ENCODE measurements at regions not wholly inside any gene's neighbourhood (a gene's known extent, or its start where the extent isn't known, plus 50 kb on each side); places are given as distances from the start of the nearest gene placed in this dataset.
"Not testable (repeated sequence)": the region's sequence is repeated elsewhere in the genome, so short reads cannot be mapped to it uniquely, and the experiment has no call there.

DNA sequence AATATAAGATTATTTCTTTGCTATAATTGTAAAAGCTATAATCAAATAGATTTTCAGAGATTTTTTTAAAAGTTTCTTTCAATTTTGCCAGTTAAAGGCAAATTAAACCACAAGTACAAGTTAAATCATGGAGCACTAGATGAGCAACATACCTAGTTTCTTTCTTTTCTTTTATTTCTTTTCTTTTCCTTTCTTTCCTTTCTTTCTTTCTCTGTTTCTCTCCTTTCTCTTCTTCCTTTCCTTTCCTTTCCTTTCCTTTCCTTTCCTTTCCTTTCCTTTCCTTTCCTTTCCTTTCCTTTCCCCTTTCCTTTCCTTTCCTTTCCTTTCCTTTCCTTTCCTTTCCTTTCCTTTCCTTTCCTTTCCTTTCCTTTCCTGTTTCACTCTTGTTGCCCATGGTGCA lies 62.5 kb upstream of the MOCS2 start:
- not testable (repeated sequence) for H3K4ac ChIP-seq (ENCODE audit: low read depth, low read length); H3K27ac ChIP-seq (ENCODE audit: low read depth, low read length); H4K91ac ChIP-seq (ENCODE audit: low read depth, low read length); H2BK12ac ChIP-seq (ENCODE audit: low read length); H3K27me3 ChIP-seq (ENCODE audit: insufficient read depth, low read length); DNase-seq; H4K8ac ChIP-seq (ENCODE audit: low read depth, low read length); H2BK5ac ChIP-seq (ENCODE audit: low read depth, low read length, poor library complexity); H3K4me1 ChIP-seq (ENCODE audit: control insufficient read depth in 1 of 2, insufficient read depth in 2 of 2, low read length in 2 of 2); H3K14ac ChIP-seq (ENCODE audit: low read length); H3K9ac ChIP-seq (ENCODE audit: low read length); H3K79me1 ChIP-seq (ENCODE audit: low read length); H3K9me3 ChIP-seq (ENCODE audit: insufficient read depth, low read depth, low read length); H3K36me3 ChIP-seq (ENCODE audit: control insufficient read depth in 1 of 2, insufficient read depth in 2 of 2, low read length in 2 of 2); H2AK5ac ChIP-seq (ENCODE audit: low read length); H3K4me2 ChIP-seq (ENCODE audit: low read length); H2BK120ac ChIP-seq (ENCODE audit: insufficient read depth, low read length, poor library complexity); H3K18ac ChIP-seq (ENCODE audit: low read length); H4K12ac ChIP-seq (ENCODE audit: low read depth, low read length); H3K23ac ChIP-seq (ENCODE audit: low read length); H3K79me2 ChIP-seq (ENCODE audit: control insufficient read depth, insufficient read depth, low read length, poor library complexity); H3K4me3 ChIP-seq (ENCODE audit: low read depth, low read length); H2AFZ ChIP-seq (ENCODE audit: insufficient read depth, low read length, poor library complexity)

GRCh38 chr5:53172630-53173029 lies 63.1 kb upstream of the MOCS2 start:
- no peaks in the 10 kb centered on the region for H3K79me1 ChIP-seq (ENCODE audit: low read length)
- no peak overlapping the region for H4K12ac ChIP-seq (ENCODE audit: low read depth, low read length)
- no peak for DNase-seq
- H2BK5ac ChIP-seq (ENCODE audit: low read depth, low read length, poor library complexity) = no peak overlapping the region
- no peaks in the 10 kb centered on the region for H3K9me3 ChIP-seq (ENCODE audit: insufficient read depth, low read depth, low read length)
- no peak overlapping the region for H3K18ac ChIP-seq (ENCODE audit: low read length)
- no peak overlapping the region for H4K8ac ChIP-seq (ENCODE audit: low read depth, low read length)
- no peak overlapping the region for H3K4ac ChIP-seq (ENCODE audit: low read depth, low read length)
- H3K36me3 ChIP-seq (ENCODE audit: control insufficient read depth in 1 of 2, insufficient read depth in 2 of 2, low read length in 2 of 2) = no peaks in the 10 kb centered on the region
- no peak overlapping the region for H2AFZ ChIP-seq (ENCODE audit: insufficient read depth, low read length, poor library complexity)
- WGBS (ENCODE audit: extremely low coverage, insufficient coverage, insufficient read length) = no CpG with 5 or more reads among the region's 5 CpGs
- no peak overlapping the region for H3K14ac ChIP-seq (ENCODE audit: low read length)
- no peaks in the 10 kb centered on the region for H3K4me1 ChIP-seq (ENCODE audit: control insufficient read depth in 1 of 2, insufficient read depth in 2 of 2, low read length in 2 of 2)
- H3K23ac ChIP-seq (ENCODE audit: low read length) = no peak overlapping the region
- H3K4me2 ChIP-seq (ENCODE audit: low read length) = no peak overlapping the region
- H3K4me3 ChIP-seq (ENCODE audit: low read depth, low read length) = no peak overlapping the region
- H3K9ac ChIP-seq (ENCODE audit: low read length) = no peak overlapping the region
- H2AK5ac ChIP-seq (ENCODE audit: low read length) = no peak overlapping the region
- no peak overlapping the region for H3K27ac ChIP-seq (ENCODE audit: low read depth, low read length)
- H4K91ac ChIP-seq (ENCODE audit: low read depth, low read length) = no peak overlapping the region
- H3K27me3 ChIP-seq (ENCODE audit: insufficient read depth, low read length) = no peaks in the 10 kb centered on the region
- H3K79me2 ChIP-seq (ENCODE audit: control insufficient read depth, insufficient read depth, low read length, poor library complexity) = no peaks in the 10 kb centered on the region
- no peak overlapping the region for H2BK12ac ChIP-seq (ENCODE audit: low read length)
- no peak overlapping the region for H2BK120ac ChIP-seq (ENCODE audit: insufficient read depth, low read length, poor library complexity)

DNA sequence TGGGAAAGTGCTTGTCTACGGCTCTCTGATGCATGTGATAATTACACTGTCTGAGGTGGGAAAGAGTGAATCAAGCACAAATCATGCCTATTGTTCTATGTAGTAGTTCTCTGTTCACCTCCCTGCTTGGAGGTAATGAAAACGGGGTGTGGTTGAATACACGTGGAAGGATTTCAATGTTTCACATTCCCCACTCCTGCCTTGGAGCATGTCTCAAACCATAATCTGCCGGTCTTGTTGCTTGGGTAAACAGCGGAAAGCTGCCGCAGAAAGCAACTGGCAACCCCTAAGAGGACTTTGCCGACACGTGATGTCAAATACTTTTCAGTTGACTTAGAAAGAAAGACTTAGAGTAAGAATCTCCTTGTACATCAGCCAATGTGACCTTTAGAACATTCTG lies 63.5 kb upstream of the MOCS2 start:
- H3K4me2 ChIP-seq (ENCODE audit: low read length) = no peak overlapping the region
- H2BK12ac ChIP-seq (ENCODE audit: low read length) = no peak overlapping the region
- H4K91ac ChIP-seq (ENCODE audit: low read depth, low read length) = no peak overlapping the region
- H2BK5ac ChIP-seq (ENCODE audit: low read depth, low read length, poor library complexity) = no peak overlapping the region
- no peak overlapping the region for H3K4me3 ChIP-seq (ENCODE audit: low read depth, low read length)
- no CpG with 5 or more reads among the region's 8 CpGs for WGBS (ENCODE audit: extremely low coverage, insufficient coverage, insufficient read length)
- no peaks in the 10 kb centered on the region for H3K79me2 ChIP-seq (ENCODE audit: control insufficient read depth, insufficient read depth, low read length, poor library complexity)
- H2BK120ac ChIP-seq (ENCODE audit: insufficient read depth, low read length, poor library complexity) = no peak overlapping the region
- no peak overlapping the region for H3K23ac ChIP-seq (ENCODE audit: low read length)
- H3K14ac ChIP-seq (ENCODE audit: low read length) = no peak overlapping the region
- H3K4me1 ChIP-seq (ENCODE audit: control insufficient read depth in 1 of 2, insufficient read depth in 2 of 2, low read length in 2 of 2) = no peaks in the 10 kb centered on the region
- H3K18ac ChIP-seq (ENCODE audit: low read length) = no peak overlapping the region
- no peak overlapping the region for H3K4ac ChIP-seq (ENCODE audit: low read depth, low read length)
- no peaks in the 10 kb centered on the region for H3K79me1 ChIP-seq (ENCODE audit: low read length)
- DNase-seq = no peak
- no peak overlapping the region for H3K9ac ChIP-seq (ENCODE audit: low read length)
- H4K8ac ChIP-seq (ENCODE audit: low read depth, low read length) = no peak overlapping the region
- H3K36me3 ChIP-seq (ENCODE audit: control insufficient read depth in 1 of 2, insufficient read depth in 2 of 2, low read length in 2 of 2) = no peaks in the 10 kb centered on the region
- H4K12ac ChIP-seq (ENCODE audit: low read depth, low read length) = no peak overlapping the region
- no peaks in the 10 kb centered on the region for H3K9me3 ChIP-seq (ENCODE audit: insufficient read depth, low read depth, low read length)
- no peak overlapping the region for H2AK5ac ChIP-seq (ENCODE audit: low read length)
- H3K27me3 ChIP-seq (ENCODE audit: insufficient read depth, low read length) = no peaks in the 10 kb centered on the region
- H3K27ac ChIP-seq (ENCODE audit: low read depth, low read length) = no peak overlapping the region
- H2AFZ ChIP-seq (ENCODE audit: insufficient read depth, low read length, poor library complexity) = no peak overlapping the region

DNA sequence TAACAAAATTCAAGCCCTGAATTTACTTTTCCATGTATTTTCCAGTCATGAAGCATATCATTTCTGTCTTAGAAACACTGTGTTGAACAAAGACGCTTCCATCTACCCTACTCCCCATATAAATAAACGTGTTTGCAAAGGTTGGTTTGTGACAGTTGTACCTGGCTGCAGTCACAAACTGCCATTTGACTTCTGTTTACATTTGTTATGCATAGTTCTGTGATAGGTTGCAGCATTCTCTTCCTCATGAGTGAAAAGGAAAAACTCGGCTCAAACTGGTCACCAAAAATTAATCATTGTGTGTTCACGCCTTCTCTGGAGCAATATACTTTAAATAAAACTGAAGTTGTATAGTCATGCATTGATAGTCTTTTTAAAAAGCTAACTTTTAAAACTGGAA lies 69.3 kb upstream of the MOCS2 start:
- H2AK5ac ChIP-seq (ENCODE audit: low read length) = no peak overlapping the region
- no peak overlapping the region for H3K4me2 ChIP-seq (ENCODE audit: low read length)
- H3K18ac ChIP-seq (ENCODE audit: low read length) = no peak overlapping the region
- no peak overlapping the region for H2BK12ac ChIP-seq (ENCODE audit: low read length)
- DNase-seq = no peak
- H3K9ac ChIP-seq (ENCODE audit: low read length) = no peak overlapping the region
- no peaks in the 10 kb centered on the region for H3K4me1 ChIP-seq (ENCODE audit: control insufficient read depth in 1 of 2, insufficient read depth in 2 of 2, low read length in 2 of 2)
- no peak overlapping the region for H3K4me3 ChIP-seq (ENCODE audit: low read depth, low read length)
- no peaks in the 10 kb centered on the region for H3K27me3 ChIP-seq (ENCODE audit: insufficient read depth, low read length)
- H3K4ac ChIP-seq (ENCODE audit: low read depth, low read length) = no peak overlapping the region
- H3K27ac ChIP-seq (ENCODE audit: low read depth, low read length) = no peak overlapping the region
- no CpG with 5 or more reads among the region's 4 CpGs for WGBS (ENCODE audit: extremely low coverage, insufficient coverage, insufficient read length)
- H3K9me3 ChIP-seq (ENCODE audit: insufficient read depth, low read depth, low read length) = no peaks in the 10 kb centered on the region
- H3K79me1 ChIP-seq (ENCODE audit: low read length) = no peaks in the 10 kb centered on the region
- no peaks in the 10 kb centered on the region for H3K79me2 ChIP-seq (ENCODE audit: control insufficient read depth, insufficient read depth, low read length, poor library complexity)
- no peak overlapping the region for H2BK120ac ChIP-seq (ENCODE audit: insufficient read depth, low read length, poor library complexity)
- no peak overlapping the region for H2BK5ac ChIP-seq (ENCODE audit: low read depth, low read length, poor library complexity)
- no peaks in the 10 kb centered on the region for H3K36me3 ChIP-seq (ENCODE audit: control insufficient read depth in 1 of 2, insufficient read depth in 2 of 2, low read length in 2 of 2)
- H2AFZ ChIP-seq (ENCODE audit: insufficient read depth, low read length, poor library complexity) = no peak overlapping the region
- H4K91ac ChIP-seq (ENCODE audit: low read depth, low read length) = no peak overlapping the region
- H4K8ac ChIP-seq (ENCODE audit: low read depth, low read length) = no peak overlapping the region
- no peak overlapping the region for H3K23ac ChIP-seq (ENCODE audit: low read length)
- no peak overlapping the region for H3K14ac ChIP-seq (ENCODE audit: low read length)
- no peak overlapping the region for H4K12ac ChIP-seq (ENCODE audit: low read depth, low read length)

DNA sequence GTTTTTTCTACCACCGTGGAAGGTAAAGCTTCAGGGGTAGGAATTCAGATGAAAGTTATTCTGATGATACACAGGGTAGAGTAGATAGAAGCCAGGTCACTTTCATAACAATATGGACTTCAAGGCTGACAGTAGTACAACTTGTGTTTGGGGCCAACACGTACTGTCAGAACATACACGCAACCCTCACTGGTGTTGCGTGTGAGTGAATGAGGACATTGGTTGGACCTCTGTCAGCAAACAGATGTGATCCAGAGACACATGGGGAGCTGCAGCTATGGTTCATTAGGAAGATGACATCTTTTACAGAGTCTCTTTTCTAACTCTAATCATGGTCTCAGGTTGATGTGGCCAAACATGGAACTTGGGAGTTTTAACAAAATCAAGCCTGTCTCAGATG lies 70.1 kb upstream of the MOCS2 start:
- no peak for DNase-seq
- no peak overlapping the region for H4K8ac ChIP-seq (ENCODE audit: low read depth, low read length)

More for the DNA sequence above, 70.1 kb upstream of the MOCS2 start:
- no peak overlapping the region for H3K4me2 ChIP-seq (ENCODE audit: low read length)
- H4K12ac ChIP-seq (ENCODE audit: low read depth, low read length) = no peak overlapping the region
- H2BK120ac ChIP-seq (ENCODE audit: insufficient read depth, low read length, poor library complexity) = no peak overlapping the region
- H4K91ac ChIP-seq (ENCODE audit: low read depth, low read length) = no peak overlapping the region
- H3K9ac ChIP-seq (ENCODE audit: low read length) = no peak overlapping the region
- WGBS (ENCODE audit: extremely low coverage, insufficient coverage, insufficient read length) = no CpG with 5 or more reads among the region's 4 CpGs
- no peak overlapping the region for H2BK5ac ChIP-seq (ENCODE audit: low read depth, low read length, poor library complexity)
- H2BK12ac ChIP-seq (ENCODE audit: low read length) = no peak overlapping the region
- no peak overlapping the region for H2AFZ ChIP-seq (ENCODE audit: insufficient read depth, low read length, poor library complexity)
- no peak overlapping the region for H3K23ac ChIP-seq (ENCODE audit: low read length)
- no peaks in the 10 kb centered on the region for H3K36me3 ChIP-seq (ENCODE audit: control insufficient read depth in 1 of 2, insufficient read depth in 2 of 2, low read length in 2 of 2)
- H3K27ac ChIP-seq (ENCODE audit: low read depth, low read length) = no peak overlapping the region
- H3K79me1 ChIP-seq (ENCODE audit: low read length) = no peaks in the 10 kb centered on the region
- H3K4me3 ChIP-seq (ENCODE audit: low read depth, low read length) = no peak overlapping the region
- no peak overlapping the region for H2AK5ac ChIP-seq (ENCODE audit: low read length)
- no peaks in the 10 kb centered on the region for H3K79me2 ChIP-seq (ENCODE audit: control insufficient read depth, insufficient read depth, low read length, poor library complexity)
- no peak overlapping the region for H3K4ac ChIP-seq (ENCODE audit: low read depth, low read length)
- no peaks in the 10 kb centered on the region for H3K9me3 ChIP-seq (ENCODE audit: insufficient read depth, low read depth, low read length)
- no peak overlapping the region for H3K14ac ChIP-seq (ENCODE audit: low read length)
- no peaks in the 10 kb centered on the region for H3K4me1 ChIP-seq (ENCODE audit: control insufficient read depth in 1 of 2, insufficient read depth in 2 of 2, low read length in 2 of 2)
- H3K18ac ChIP-seq (ENCODE audit: low read length) = no peak overlapping the region
- H3K27me3 ChIP-seq (ENCODE audit: insufficient read depth, low read length) = no peaks in the 10 kb centered on the region

All from trophoblast cell (in vitro differentiated cells and primary cell).